Upper lobe of left lung (tissue), 6 donors: ENCODE measurements at regions not wholly inside any gene's neighbourhood (a gene's known extent, or its start where the extent isn't known, plus 50 kb on each side); places are given as distances from the start of the nearest gene placed in this dataset.

Source experiments
- ATAC-seq, 2 donors: fragments of 200-7000 bp; cut with Tn5 transposase; one replicate each; pipeline ENCODE4 v1.9.1; 2022; ENCODE audit warnings: mild to moderate bottlenecking in 2 of 2, moderate library complexity in 2 of 2; ENCODE audit not compliant: low FRiP score in 2 of 2
- DNase-seq, 2 donors: peaks; one replicate each; pipeline ENCODE4 v3.0.0-alpha.2; 2019 to 2020
- H3K27ac ChIP-seq, 4 donors: fragments of 200-600 bp; sonication (generic); one replicate each; pipeline ENCODE4 v1.5.1; 2016 to 2019
- H3K27me3 ChIP-seq, 4 donors: fragments of 200-600 bp; sonication (generic); one replicate each; pipeline ENCODE4 v1.5.1; 2017 to 2019
- H3K36me3 ChIP-seq, 4 donors: fragments of 200-600 bp; sonication (generic); one replicate each; pipeline ENCODE4 v1.5.1; 2016 to 2019
- H3K4me1 ChIP-seq, 4 donors: fragments of 200-600 bp; sonication (generic); one replicate each; pipeline ENCODE4 v1.5.1; 2018 to 2019
- H3K4me3 ChIP-seq, 4 donors: fragments of 200-600 bp; sonication (generic); one replicate each; pipeline ENCODE4 v1.5.1; 2017 to 2019; ENCODE audit warnings: mild to moderate bottlenecking in 2 of 4, moderate library complexity in 1 of 4
- H3K9me3 ChIP-seq, 4 donors: fragments of 200-600 bp; sonication (generic); one replicate each; pipeline ENCODE4 v1.5.1; 2018 to 2019
- CTCF ChIP-seq, 6 experiments: fragments of 450-650 bp in 4 of 6; fragments of 200-600 bp in 2 of 6; sonication (generic) in 2 of 6; IDR thresholded peaks; one replicate each; pipeline ENCODE4 v1.5.1; 2016 to 2019; ENCODE audit warnings: antibody characterized with exemption in 6 of 6
- EP300 ChIP-seq, 4 donors: sonication (generic); formaldehyde crosslinking; IDR thresholded peaks; one replicate each; pipeline ENCODE4 v1.5.1; 2017; ENCODE audit warnings: antibody characterized with exemption in 4 of 4, control low read depth in 2 of 4
- POLR2A ChIP-seq, 4 donors: fragments of 450-650 bp; IDR thresholded peaks; one replicate each; pipeline ENCODE4 v1.5.1; 2016 to 2017; ENCODE audit warnings: antibody characterized with exemption in 4 of 4, mild to moderate bottlenecking in 2 of 4
- POLR2AphosphoS5 ChIP-seq, 2 donors: sonication (generic); formaldehyde crosslinking; IDR thresholded peaks; one replicate each; pipeline ENCODE4 v1.5.1; 2017; ENCODE audit warnings: antibody characterized with exemption in 2 of 2
- WGBS, 2 donors: methylation state at CpG; one replicate each; pipeline ENCODE4 v1.1.5; 2017 to 2018; 5-methylcytosine and 5-hydroxymethylcytosine counted together
- donor health status: DM: no; HTN: no; CAD: no; lungs with moderate emphysema.
- donor health status: DM: no; HTN: yes; CAD: no; lungs with severe emphysema.

- 88 to 93% methylated on average over 10 of the region's 10 CpGs for WGBS, 2 donors
- no peak for ATAC-seq
Observed at GRCh38 chr15:95647531-95648277, 682.8 kb upstream of the NR2F2 start.

GRCh38 chr15:95653361-95653805, 677.1 kb upstream of the NR2F2 start:
- Histone ChIP-seq H3K4me3 (no peak overlapping the region), H3K27ac (no peak overlapping the region), H3K36me3 (no peaks in the 10 kb centered on the region), H3K27me3 (no peaks in the 10 kb centered on the region), H3K4me1 (no peaks in the 10 kb centered on the region), H3K9me3 (no peaks in the 10 kb centered on the region)
- DNase-seq (no peak), ATAC-seq (no peak)
- TF ChIP-seq EP300 (IDR thresholded peaks at IDR 0.05), result no peak
- WGBS, 2 donors, result 94 to 95% methylated on average over 8 of the region's 8 CpGs

More at GRCh38 chr15:95647531-95648277, 682.8 kb upstream of the NR2F2 start:
- Histone ChIP-seq H3K36me3 (no peaks in the 10 kb centered on the region), H3K27ac (no peak overlapping the region), H3K4me3 (no peak overlapping the region), H3K27me3 (no peaks in the 10 kb centered on the region), H3K4me1 (no peaks in the 10 kb centered on the region), H3K9me3 (no peaks in the 10 kb centered on the region)
- peak in 1 of 2 donors; percentile 1 for DNase-seq
- no peak for TF ChIP-seq POLR2A (IDR thresholded peaks at IDR 0.05)
- no peak for TF ChIP-seq CTCF (IDR thresholded peaks at IDR 0.05)
- TF ChIP-seq POLR2AphosphoS5 (IDR thresholded peaks at IDR 0.05), result no peak

GRCh38 chr15:95655089-95655607, 675.4 kb upstream of the NR2F2 start:
- no peaks in the 10 kb centered on the region for H3K27me3 ChIP-seq
- TF ChIP-seq CTCF (IDR thresholded peaks at IDR 0.05) (no peak), POLR2AphosphoS5 (IDR thresholded peaks at IDR 0.05) (no peak), POLR2A (IDR thresholded peaks at IDR 0.05) (no peak), EP300 (IDR thresholded peaks at IDR 0.05) (no peak)
- no peaks in the 10 kb centered on the region for H3K4me1 ChIP-seq
- no peak overlapping the region for H3K4me3 ChIP-seq
- H3K27ac ChIP-seq, result no peak overlapping the region
- whole genome bisulfite sequencing, 2 donors, result 61 to 62% methylated on average over 4 of the region's 4 CpGs
- H3K9me3 ChIP-seq, result no peaks in the 10 kb centered on the region
- ATAC-seq (no peak), DNase-seq (no peak)
- no peaks in the 10 kb centered on the region for H3K36me3 ChIP-seq

- Histone ChIP-seq H3K4me1 (no peaks in the 10 kb centered on the region), H3K4me3 (no peak overlapping the region), H3K27me3 (no peaks in the 10 kb centered on the region), H3K36me3 (no peaks in the 10 kb centered on the region), H3K27ac (no peak overlapping the region), H3K9me3 (no peaks in the 10 kb centered on the region)
- no peak for ATAC-seq
- no peak for DNase-seq
- TF ChIP-seq CTCF (IDR thresholded peaks at IDR 0.05) (no peak), POLR2AphosphoS5 (IDR thresholded peaks at IDR 0.05) (no peak), EP300 (IDR thresholded peaks at IDR 0.05) (no peak), POLR2A (IDR thresholded peaks at IDR 0.05) (no peak)
- 78 to 89% methylated on average over 2 of the region's 2 CpGs for WGBS, 2 donors
Observed at GRCh38 chr15:95656595-95656994, 673.9 kb upstream of the NR2F2 start.

GRCh38 chr15:95658799-95659198, 671.7 kb upstream of the NR2F2 start:
- no peak for TF ChIP-seq EP300 (IDR thresholded peaks at IDR 0.05)
- 80 to 83% methylated on average over 3 of the region's 3 CpGs for WGBS, 2 donors

GRCh38 chr15:95659656-95660055, 670.8 kb upstream of the NR2F2 start:
- DNase-seq, result no peak
- H3K4me3 ChIP-seq, result no peak overlapping the region
- no peaks in the 10 kb centered on the region for H3K9me3 ChIP-seq
- H3K4me1 ChIP-seq, result no peaks in the 10 kb centered on the region
- no peak overlapping the region for H3K27ac ChIP-seq
- TF ChIP-seq CTCF (IDR thresholded peaks at IDR 0.05) (no peak), EP300 (IDR thresholded peaks at IDR 0.05) (no peak), POLR2A (IDR thresholded peaks at IDR 0.05) (no peak), POLR2AphosphoS5 (IDR thresholded peaks at IDR 0.05) (no peak)
- WGBS, 2 donors, result 63 to 76% methylated on average over 11 of the region's 11 CpGs
- ATAC-seq, result no peak
- no peaks in the 10 kb centered on the region for H3K27me3 ChIP-seq
- no peaks in the 10 kb centered on the region for H3K36me3 ChIP-seq

More at GRCh38 chr15:95658799-95659198, 671.7 kb upstream of the NR2F2 start:
- H3K4me3 ChIP-seq, result no peak overlapping the region
- DNase-seq (no peak), ATAC-seq (no peak)
- no peaks in the 10 kb centered on the region for H3K27me3 ChIP-seq
- H3K4me1 ChIP-seq, result no peaks in the 10 kb centered on the region
- no peaks in the 10 kb centered on the region for H3K9me3 ChIP-seq
- no peak overlapping the region for H3K27ac ChIP-seq
- H3K36me3 ChIP-seq, result no peaks in the 10 kb centered on the region
